Left ventricle myocardium superior (tissue), 1 donor: ENCODE measurements at regions not wholly inside any gene's neighbourhood (a gene's known extent, or its start where the extent isn't known, plus 50 kb on each side); places are given as distances from the start of the nearest gene placed in this dataset.

Experiments used
- ATAC-seq: fragments of 200-7000 bp; cut with Tn5 transposase; one replicate; pipeline ENCODE4 v1.9.1; 2020; ENCODE audit warnings: mild to moderate bottlenecking, moderate library complexity
- DNase-seq: peaks from one replicate; pipeline ENCODE4 v3.0.0-alpha.2; 2020
- intact Hi-C: fragments of 100-400 bp; cut with micrococcal nuclease; formaldehyde crosslinking; loops from one replicate; pipeline ENCODE4 v1.11.0; 2022
- donor health status: DM: no; HTN: yes; CAD: no; lungs with severe emphysema.

DNA sequence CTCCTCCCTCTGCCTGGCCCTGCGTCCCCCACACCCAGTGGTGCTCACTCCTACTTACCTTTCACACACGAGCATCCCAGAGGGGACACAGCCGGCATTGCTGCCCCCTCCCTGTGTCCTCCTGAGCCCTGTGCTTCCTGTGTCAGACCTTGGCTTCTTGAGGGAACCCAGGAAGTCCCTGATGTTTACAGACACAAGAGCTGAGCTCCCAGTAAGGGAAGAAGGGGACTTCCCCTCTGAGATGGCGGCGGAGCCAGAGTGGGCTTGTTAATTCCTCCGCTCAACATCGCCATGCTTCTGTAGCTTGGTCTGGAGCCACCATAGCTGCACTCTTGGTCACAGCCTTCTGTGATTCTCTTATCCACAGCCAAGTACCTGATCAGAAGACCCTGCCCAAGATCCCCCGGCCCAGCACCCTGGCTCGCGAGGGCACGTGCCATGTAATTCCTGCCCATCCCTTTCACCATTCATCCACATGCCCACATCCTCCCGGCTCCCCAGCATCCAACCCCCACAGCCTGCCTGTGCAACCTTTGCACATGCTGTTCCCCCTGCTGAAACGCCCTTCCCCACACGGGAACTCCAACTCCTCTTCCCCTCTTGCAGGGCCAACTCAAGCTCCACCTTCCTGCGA is 127.4 kb upstream of the FOXF1 start:
- no peak for ATAC-seq
- intact Hi-C loops, result no loop called here
- DNase-seq, result no peak

GRCh38 chr16:86383488-86384262 is 126.7 kb upstream of the FOXF1 start:
- no peak for ATAC-seq
- intact Hi-C loops, result no loop called here
- no peak for DNase-seq

GRCh38 chr16:86384263-86384649 is 126.1 kb upstream of the FOXF1 start:
- intact Hi-C loops, result no loop called here
- no peak for ATAC-seq
- DNase-seq, result no peak

GRCh38 chr16:86384980-86385379 is 125.3 kb upstream of the FOXF1 start:
- no peak for ATAC-seq
- DNase-seq, result no peak
- intact Hi-C loops, result no loop called here

DNA sequence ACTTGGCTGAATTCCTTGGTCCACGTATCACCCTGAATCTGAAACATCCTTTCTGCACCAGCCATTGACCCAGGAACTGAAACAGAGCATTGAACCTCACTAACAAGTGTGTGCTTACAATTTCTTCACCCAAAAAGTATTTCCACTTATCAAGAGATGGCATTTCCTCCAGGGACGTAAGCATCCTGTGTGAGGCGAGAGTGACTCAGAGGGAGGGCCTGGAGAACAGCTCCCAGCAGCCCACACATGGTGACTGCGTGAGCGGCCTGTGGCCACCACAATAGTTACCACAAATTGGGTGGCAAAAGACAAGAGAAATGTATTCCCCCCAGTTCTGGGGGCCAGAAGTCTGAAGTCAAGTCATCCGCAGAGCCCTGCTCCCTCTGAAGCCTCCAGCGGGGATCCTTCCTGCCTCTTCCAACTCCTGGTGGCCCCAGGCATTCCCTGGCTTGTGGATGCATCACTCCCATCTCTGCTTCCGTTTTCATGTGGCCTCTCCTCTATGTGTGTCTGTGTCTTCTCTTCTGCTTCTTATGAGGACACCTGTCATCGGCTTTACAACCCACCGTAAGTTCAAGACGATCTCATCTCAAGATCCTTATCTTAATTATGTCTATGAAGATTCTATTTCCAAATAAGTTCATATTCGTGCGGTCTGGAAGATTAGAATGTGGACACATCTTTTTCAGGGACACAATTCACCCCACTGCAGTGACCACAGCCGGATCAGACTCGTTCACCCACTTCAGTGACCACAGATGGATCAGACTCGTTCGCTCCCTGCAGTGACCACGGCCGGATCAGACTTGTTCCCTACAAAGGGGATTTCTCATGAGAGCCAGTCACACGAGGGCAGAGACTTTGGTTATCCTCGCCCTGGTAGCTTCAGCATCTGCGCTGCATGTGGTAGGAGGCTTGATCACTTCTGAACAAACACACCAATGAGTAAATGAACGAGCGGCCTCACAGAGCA is 122.6 kb upstream of the FOXF1 start:
- no peak for DNase-seq
- ATAC-seq, result no peak
- intact Hi-C loops, result no loop called here

DNA sequence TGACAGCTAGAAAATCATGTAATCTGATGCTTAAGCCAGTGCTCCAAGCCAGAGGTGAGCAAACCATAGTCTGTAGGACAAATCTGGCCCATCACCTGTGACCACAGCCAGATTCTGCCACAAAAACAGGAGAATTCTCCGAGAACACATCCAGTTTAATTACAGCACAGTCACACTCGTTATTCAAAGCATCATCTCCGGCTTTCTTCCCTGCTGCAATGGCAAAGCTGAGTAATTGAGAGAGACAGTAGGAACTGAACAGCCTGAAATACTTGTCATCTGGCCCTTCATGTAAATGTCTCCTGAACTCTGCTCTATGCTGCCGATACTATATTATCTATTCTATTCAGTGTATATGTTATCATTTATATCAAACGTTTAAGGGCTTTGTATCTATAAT is 121.4 kb upstream of the FOXF1 start:
- intact Hi-C loops, result no loop called here
- ATAC-seq, result no peak
- no peak for DNase-seq

- intact Hi-C loops, result no loop called here
- DNase-seq (no peak), ATAC-seq (no peak)
Observed at GRCh38 chr16:86389566-86390328, 120.6 kb upstream of the FOXF1 start.

DNA sequence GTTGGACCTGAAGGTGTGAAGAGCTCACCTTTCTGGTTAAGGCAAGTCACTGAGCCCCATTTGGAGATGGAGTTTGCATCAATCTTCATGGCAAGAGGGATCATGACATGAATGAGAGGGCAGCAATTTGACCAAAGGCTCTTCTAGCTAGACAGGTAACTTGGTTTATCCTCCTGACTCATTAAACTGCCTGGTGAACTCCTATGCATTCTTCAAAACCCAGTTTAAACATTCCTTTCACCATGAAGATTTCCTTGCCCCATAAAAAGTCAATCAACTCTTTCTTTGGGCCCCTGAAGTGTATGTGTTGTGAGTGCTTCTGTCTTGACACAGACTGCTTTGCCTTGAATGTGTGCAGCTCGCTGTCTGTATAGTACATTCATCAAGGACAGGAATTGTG is 120.0 kb upstream of the FOXF1 start:
- ATAC-seq, result no peak
- intact Hi-C loops, result no loop called here
- DNase-seq, result no peak

DNA sequence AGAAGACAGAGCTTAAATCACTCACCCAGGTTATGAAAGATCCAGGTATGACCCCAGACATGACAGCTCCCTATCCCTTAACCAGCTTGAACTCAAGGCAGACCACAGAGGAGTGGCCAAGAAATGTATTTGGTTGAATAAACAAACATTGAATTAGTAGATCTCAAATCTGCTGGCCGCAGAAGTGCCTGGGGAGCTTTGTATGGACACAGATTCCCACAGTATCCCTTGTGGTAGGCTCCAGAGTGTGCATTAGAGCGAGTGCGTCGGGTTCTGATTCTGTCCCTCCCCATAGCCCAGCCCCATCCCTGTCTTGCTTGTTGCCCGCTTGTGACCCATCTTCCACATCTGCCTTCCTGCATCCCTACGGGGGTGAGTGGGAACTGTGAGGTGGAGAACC is 118.8 kb upstream of the FOXF1 start:
- intact Hi-C loops, result no loop called here
- ATAC-seq, result no peak

GRCh38 chr16:86391984-86392383 is 118.3 kb upstream of the FOXF1 start:
- intact Hi-C loops, result no loop called here
- DNase-seq, result no peak
- no peak for ATAC-seq

More for the DNA sequence above, 118.8 kb upstream of the FOXF1 start:
- no peak for DNase-seq

DNA sequence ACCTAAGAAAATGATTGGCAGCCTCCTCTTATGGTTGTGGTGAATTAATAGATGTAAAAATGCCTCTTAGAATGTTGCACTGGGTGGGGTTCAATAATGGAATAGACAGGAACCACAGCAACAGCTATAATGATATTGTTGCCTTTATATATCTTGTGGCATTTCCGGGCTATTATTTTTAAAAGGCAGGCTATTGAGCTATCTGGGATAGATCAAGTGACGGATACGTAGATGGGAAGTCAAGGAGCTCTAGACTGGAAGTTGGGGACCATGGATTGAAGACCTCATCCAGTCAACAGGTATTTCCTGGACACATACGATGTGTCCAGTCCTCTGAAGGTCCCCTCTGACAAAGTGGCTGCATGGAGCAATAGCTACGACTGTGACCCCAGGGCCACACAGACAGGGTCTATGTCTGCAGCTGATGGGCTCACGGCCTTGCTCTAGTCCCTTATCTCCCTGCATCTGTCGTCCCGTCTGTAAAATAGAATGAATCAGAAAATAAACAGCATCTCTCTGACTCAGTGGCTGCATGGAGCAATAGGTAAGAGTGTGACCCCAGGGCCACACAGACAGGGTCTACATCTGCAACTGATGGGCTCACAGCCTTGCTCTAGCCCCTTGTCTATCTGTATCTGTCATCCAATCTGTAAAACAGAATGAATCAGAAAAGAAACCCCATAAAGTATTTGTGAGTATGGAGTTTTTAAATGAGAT is 117.7 kb upstream of the FOXF1 start:
- intact Hi-C loops, result no loop called here
- DNase-seq (no peak), ATAC-seq (no peak)

- intact Hi-C loops, result no loop called here
- no peak for DNase-seq
- no peak for ATAC-seq
Observed at GRCh38 chr16:86393907-86394626, 116.3 kb upstream of the FOXF1 start.

- DNase-seq (no peak), ATAC-seq (no peak)
- intact Hi-C loops, result no loop called here
Observed at GRCh38 chr16:86395477-86395876, 114.8 kb upstream of the FOXF1 start.

GRCh38 chr16:86396422-86396821 is 113.9 kb upstream of the FOXF1 start:
- no peak for ATAC-seq
- intact Hi-C loops, result no loop called here

GRCh38 chr16:86396901-86397311 is 113.4 kb upstream of the FOXF1 start:
- DNase-seq (no peak), ATAC-seq (no peak)
- intact Hi-C loops, result no loop called here

More at GRCh38 chr16:86396422-86396821, 113.9 kb upstream of the FOXF1 start:
- no peak for DNase-seq

- ATAC-seq (no peak), DNase-seq (no peak)
Observed at GRCh38 chr16:86398201-86398600, 112.1 kb upstream of the FOXF1 start.

DNA sequence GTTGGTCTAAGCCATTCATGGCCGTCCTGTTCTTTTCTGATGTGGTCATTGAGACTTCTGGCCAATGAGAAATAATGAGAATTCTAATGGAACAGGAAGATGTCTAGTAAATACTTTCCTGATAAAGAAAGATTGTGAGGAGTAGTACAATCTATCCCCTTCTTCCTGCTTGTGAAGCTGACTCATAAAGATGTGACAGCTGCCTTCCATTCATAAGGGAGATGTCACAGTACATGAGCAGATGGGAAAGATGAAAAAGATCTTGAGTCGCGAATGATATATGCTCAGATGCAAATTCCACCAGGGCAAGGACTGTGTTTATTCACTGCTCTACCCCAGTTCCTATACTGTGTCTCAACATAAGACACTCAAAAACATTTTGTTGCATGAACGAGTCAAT is 111.7 kb upstream of the FOXF1 start:
- ATAC-seq, result no peak
- intact Hi-C loops, result no loop called here

More at GRCh38 chr16:86398201-86398600, 112.1 kb upstream of the FOXF1 start:
- intact Hi-C loops, result no loop called here

DNA sequence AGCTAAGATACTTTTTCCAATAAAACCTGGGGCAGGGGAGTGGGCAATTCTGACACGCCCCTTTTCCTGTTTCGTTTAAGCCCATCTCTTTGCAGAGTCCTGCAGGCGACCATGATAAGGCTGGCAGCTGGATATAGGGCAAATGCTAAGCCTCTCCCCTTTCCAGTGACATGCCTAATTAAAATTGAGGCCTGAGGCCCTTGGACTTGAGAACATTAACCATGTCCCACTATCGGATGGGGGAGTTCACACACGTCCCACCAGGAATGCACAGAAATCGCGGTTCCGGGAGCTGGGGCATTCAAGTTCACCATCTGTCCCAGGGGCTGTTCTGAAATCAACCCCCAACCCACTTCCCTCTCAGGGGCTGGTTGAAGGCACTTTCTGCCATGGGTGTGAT is 109.2 kb upstream of the FOXF1 start:
- DNase-seq, result no peak
- intact Hi-C loops, result no loop called here
- no peak for ATAC-seq

More for the DNA sequence above, 111.7 kb upstream of the FOXF1 start:
- no peak for DNase-seq
